ENCODE measurements at regions not wholly inside any gene's neighbourhood (a gene's known extent, or its start where the extent isn't known, plus 50 kb on each side); places are given as distances from the start of the nearest gene placed in this dataset.

DNA sequence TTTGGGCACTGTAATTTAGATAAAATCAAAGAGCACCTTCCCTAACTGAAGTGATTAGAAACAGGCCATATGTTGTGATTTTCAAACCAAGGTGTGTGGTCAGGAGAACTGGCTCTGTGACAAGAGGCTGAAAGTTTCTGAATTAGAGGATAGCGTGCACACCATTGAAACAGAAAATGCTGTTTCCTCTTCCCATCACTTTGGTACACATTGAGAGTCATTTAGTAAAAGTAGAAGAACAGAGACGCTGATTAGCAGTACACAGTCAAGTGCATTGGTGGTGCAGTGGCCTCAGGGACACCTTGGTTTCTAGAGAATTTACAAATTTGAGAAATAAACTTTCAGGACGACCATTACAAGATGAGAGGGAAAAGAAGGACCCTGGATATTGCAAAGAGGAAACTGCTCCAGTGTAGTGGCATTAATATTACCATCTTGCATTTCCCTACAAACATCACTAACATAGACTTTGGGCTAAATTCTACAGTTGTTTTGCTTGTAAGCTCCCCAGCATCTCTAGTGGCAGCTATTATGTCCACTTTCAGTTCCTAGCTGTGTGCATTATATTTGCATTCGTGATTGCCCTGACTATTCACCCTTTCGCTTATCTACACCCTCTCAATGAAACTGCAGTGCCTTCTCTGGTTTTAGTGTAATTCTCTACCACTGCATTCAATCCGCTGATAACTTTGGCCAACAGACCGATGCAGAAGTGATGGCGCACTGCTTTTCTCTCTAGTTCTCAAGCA, 728.1 kb upstream of the GRM7 start:
- TF ChIP-seq GATA2 (IDR thresholded peaks at IDR 0.05; ENCODE audit: low read depth, low read length) (no peak), GATA3 (IDR thresholded peaks at IDR 0.05; ENCODE audit: low read depth, low read length) (no peak)
